SK-N-MC (cell line): ENCODE measurements at regions not wholly inside any gene's neighbourhood (a gene's known extent, or its start where the extent isn't known, plus 50 kb on each side); places are given as distances from the start of the nearest gene placed in this dataset.

Source experiments
- EZH2 ChIP-seq: fragments of 200-600 bp; sonication (generic); IDR thresholded peaks from one replicate; pipeline ENCODE4 v1.6.1; 2017; ENCODE audit warnings: antibody characterized with exemption
- FOXP2 ChIP-seq: optimal IDR thresholded peaks from 2 replicates; pipeline ENCODE3; 2011; ENCODE audit warnings: mild to moderate bottlenecking, moderate library complexity; ENCODE audit not compliant: insufficient read depth; ENCODE audit errors: extremely low read length, control extremely low read depth
- POLR2AphosphoS5 ChIP-seq: IDR thresholded peaks from 2 replicates; pipeline ENCODE4 v1.6.1; 2012; ENCODE audit warnings: mild to moderate bottlenecking, low read depth, low read length, borderline replicate concordance

DNA sequence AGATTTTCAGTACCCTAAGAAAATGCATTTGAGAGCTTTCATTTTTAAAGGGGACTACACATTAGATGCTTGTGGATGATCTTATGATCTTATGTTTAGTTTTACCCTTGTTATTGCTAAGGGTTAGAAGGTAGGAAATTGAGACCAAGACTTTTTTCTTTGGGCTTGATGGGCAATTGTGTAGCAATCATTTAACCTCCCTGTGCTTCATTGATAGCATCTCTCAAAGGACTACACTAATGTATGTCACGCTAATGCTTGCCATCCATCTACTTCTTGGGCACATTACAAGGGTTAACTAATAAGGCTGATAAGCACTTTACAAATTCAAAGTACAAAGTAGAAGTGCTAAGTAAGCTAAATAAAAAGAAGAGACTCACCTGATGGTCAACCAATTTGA is 189.3 kb upstream of the LRP1B start:
- TF ChIP-seq POLR2AphosphoS5 (no peak), EZH2 (no peak), FOXP2 (no peak)
